ENCODE measurements at regions not wholly inside any gene's neighbourhood (a gene's known extent, or its start where the extent isn't known, plus 50 kb on each side); places are given as distances from the start of the nearest gene placed in this dataset.
"Not testable (repeated sequence)": the region's sequence is repeated elsewhere in the genome, so short reads cannot be mapped to it uniquely, and the experiment has no call there.

GRCh38 chr13:18238586-18238985, 943.0 kb downstream of the TUBA3C start:
- DNase-seq = not testable (repeated sequence)

- no peak for DNase-seq
Measured at GRCh38 chr13:18236528-18236815, 945.2 kb downstream of the TUBA3C start.

- DNase-seq = no peak
Measured at GRCh38 chr13:18235756-18236527, 945.7 kb downstream of the TUBA3C start.

- DNase-seq = no peak
Measured at GRCh38 chr13:18235172-18235571, 946.5 kb downstream of the TUBA3C start.

GRCh38 chr13:18234451-18234850, 947.2 kb downstream of the TUBA3C start:
- not testable (repeated sequence) for DNase-seq

GRCh38 chr13:18233783-18234299, 947.8 kb downstream of the TUBA3C start:
- DNase-seq = no peak

GRCh38 chr13:18232994-18233782, 948.4 kb downstream of the TUBA3C start:
- DNase-seq = no peak

GRCh38 chr13:18232298-18232993, 949.2 kb downstream of the TUBA3C start:
- no peak for DNase-seq

GRCh38 chr13:18224411-18224810, 957.2 kb downstream of the TUBA3C start:
- DNase-seq = not testable (repeated sequence)

GRCh38 chr13:18214689-18215088, 966.9 kb downstream of the TUBA3C start:
- DNase-seq = not testable (repeated sequence)

GRCh38 chr13:18213511-18213910, 968.1 kb downstream of the TUBA3C start:
- not testable (repeated sequence) for DNase-seq

GRCh38 chr13:18212873-18213272, 968.8 kb downstream of the TUBA3C start:
- DNase-seq = no peak

GRCh38 chr13:18211752-18212560, 969.7 kb downstream of the TUBA3C start:
- DNase-seq = peak; percentile 3

GRCh38 chr13:18204614-18205178, 976.9 kb downstream of the TUBA3C start:
- not testable (repeated sequence) for DNase-seq

GRCh38 chr13:18195365-18195678, 986.3 kb downstream of the TUBA3C start:
- not testable (repeated sequence) for DNase-seq

- not testable (repeated sequence) for DNase-seq
Measured at GRCh38 chr13:18194631-18195364, 986.8 kb downstream of the TUBA3C start.

- not testable (repeated sequence) for DNase-seq
Measured at GRCh38 chr13:18194104-18194503, 987.5 kb downstream of the TUBA3C start.
